ENCODE measurements at regions not wholly inside any gene's neighbourhood (a gene's known extent, or its start where the extent isn't known, plus 50 kb on each side); places are given as distances from the start of the nearest gene placed in this dataset.
"Not testable (repeated sequence)": the region's sequence is repeated elsewhere in the genome, so short reads cannot be mapped to it uniquely, and the experiment has no call there.

GRCh38 chr1:73306899-73307555 lies 890.9 kb downstream of the LRRIQ3 start:
- DNase-seq (ENCODE audit: low read depth), result no peak
- no peak overlapping the region for H3K4me3 ChIP-seq (ENCODE audit: low read depth, low read length)
- TF ChIP-seq CTCF (IDR thresholded peaks at IDR 0.05; ENCODE audit: insufficient read depth, low read depth, low read length), result no peak

- no peak for TF ChIP-seq CTCF (IDR thresholded peaks at IDR 0.05; ENCODE audit: insufficient read depth, low read depth, low read length)
- DNase-seq (ENCODE audit: low read depth), result no peak
- H3K4me3 ChIP-seq (ENCODE audit: low read depth, low read length), result no peak overlapping the region
Measured at GRCh38 chr1:73273886-73274285, 924.1 kb downstream of the LRRIQ3 start.

- H3K4me3 ChIP-seq (ENCODE audit: low read depth, low read length), result not testable (repeated sequence)
Measured at GRCh38 chr1:73245196-73245595, 952.8 kb downstream of the LRRIQ3 start.

GRCh38 chr1:73218995-73219546 lies 936.7 kb upstream of the NEGR1 start:
- no peak overlapping the region for H3K4me3 ChIP-seq (ENCODE audit: low read depth, low read length)
- no peak for DNase-seq (ENCODE audit: low read depth)
- no peak for TF ChIP-seq CTCF (IDR thresholded peaks at IDR 0.05; ENCODE audit: insufficient read depth, low read depth, low read length)

More at GRCh38 chr1:73245196-73245595, 952.8 kb downstream of the LRRIQ3 start:
- not testable (repeated sequence) for DNase-seq (ENCODE audit: low read depth)

GRCh38 chr1:73205294-73205973 lies 923.1 kb upstream of the NEGR1 start:
- H3K4me3 ChIP-seq (ENCODE audit: low read depth, low read length), result no peak overlapping the region
- no peak for DNase-seq (ENCODE audit: low read depth)
- TF ChIP-seq CTCF (IDR thresholded peaks at IDR 0.05; ENCODE audit: insufficient read depth, low read depth, low read length), result no peak

GRCh38 chr1:73197972-73198371 lies 915.6 kb upstream of the NEGR1 start:
- no peak for TF ChIP-seq CTCF (IDR thresholded peaks at IDR 0.05; ENCODE audit: insufficient read depth, low read depth, low read length)
- H3K4me3 ChIP-seq (ENCODE audit: low read depth, low read length), result no peak overlapping the region
- no peak for DNase-seq (ENCODE audit: low read depth)

GRCh38 chr1:73194965-73195364 lies 912.6 kb upstream of the NEGR1 start:
- DNase-seq (ENCODE audit: low read depth), result no peak
- H3K4me3 ChIP-seq (ENCODE audit: low read depth, low read length), result no peak overlapping the region
- no peak for TF ChIP-seq CTCF (IDR thresholded peaks at IDR 0.05; ENCODE audit: insufficient read depth, low read depth, low read length)

GRCh38 chr1:73183581-73183980 lies 901.2 kb upstream of the NEGR1 start:
- DNase-seq (ENCODE audit: low read depth); H3K4me3 ChIP-seq (ENCODE audit: low read depth, low read length): not testable (repeated sequence)
